ENCODE measurements at regions not wholly inside any gene's neighbourhood (a gene's known extent, or its start where the extent isn't known, plus 50 kb on each side); places are given as distances from the start of the nearest gene placed in this dataset.

DNA sequence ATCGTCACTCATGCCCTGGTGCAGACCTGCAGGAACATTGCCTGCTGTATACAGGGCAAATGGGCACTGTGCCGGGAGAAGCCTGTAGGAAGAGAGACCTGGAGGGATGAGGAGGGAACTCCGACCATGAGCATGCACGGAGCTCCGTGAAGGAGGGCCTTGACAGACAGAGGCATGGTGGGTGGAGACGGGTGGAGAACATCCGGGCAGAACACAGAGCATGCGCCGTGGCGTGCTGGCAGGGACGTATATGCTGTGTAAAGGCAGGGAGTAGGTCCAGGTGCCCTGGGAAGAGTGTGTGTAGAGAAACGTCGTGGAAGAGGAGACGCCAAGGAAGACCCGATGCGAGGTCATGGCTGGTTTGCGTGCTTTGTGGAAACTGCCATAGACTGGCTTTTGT lies 133.0 kb upstream of the FAN1 start:
- TF ChIP-seq CTCF (IDR thresholded peaks at IDR 0.05; ENCODE audit: borderline replicate concordance, extremely low read depth, low read length, poor library complexity, severe bottlenecking) = no peak
- no peak for TF ChIP-seq EZH2 (IDR thresholded peaks at IDR 0.05; ENCODE audit: borderline replicate concordance, low read depth, low read length, severe bottlenecking)

Data from DND-41 (cell line).